HL-60/S4 (cell line): ENCODE measurements at regions not wholly inside any gene's neighbourhood (a gene's known extent, or its start where the extent isn't known, plus 50 kb on each side); places are given as distances from the start of the nearest gene placed in this dataset.
"Not testable (repeated sequence)": the region's sequence is repeated elsewhere in the genome, so short reads cannot be mapped to it uniquely, and the experiment has no call there.

Experiments used
- in situ Hi-C: fragments of 300-500 bp; cut with MboI; formaldehyde crosslinking; loops from 2 replicates; pipeline ENCODE4 v1.14.3; 2022; ENCODE audit warnings: low sequenced_read_pairs

- in situ Hi-C loops, result no loop called here
Observed at GRCh38 chr6:27685279-27685678, 212.4 kb upstream of the ZNF184 start.

- in situ Hi-C loops, result no loop called here
Observed at GRCh38 chr6:27684264-27685211, 211.6 kb upstream of the ZNF184 start.

GRCh38 chr6:27679964-27680694 lies 207.2 kb upstream of the ZNF184 start:
- in situ Hi-C loops, result no loop called here

- in situ Hi-C loops, result no loop called here
Observed at GRCh38 chr6:27679308-27679963, 206.5 kb upstream of the ZNF184 start.

- in situ Hi-C loops, result no loop called here
Observed at GRCh38 chr6:27678469-27678868, 205.6 kb upstream of the ZNF184 start.

- in situ Hi-C loops, result no loop called here
Observed at GRCh38 chr6:27674882-27675281, 202.0 kb upstream of the ZNF184 start.

GRCh38 chr6:27672113-27672799 lies 199.4 kb upstream of the ZNF184 start:
- in situ Hi-C loops, result no loop called here

GRCh38 chr6:27669624-27670301 lies 196.9 kb upstream of the ZNF184 start:
- in situ Hi-C loops, result no loop called here

GRCh38 chr6:27669295-27669623 lies 196.4 kb upstream of the ZNF184 start:
- in situ Hi-C loops, result no loop called here

GRCh38 chr6:27668442-27669294 lies 195.8 kb upstream of the ZNF184 start:
- in situ Hi-C loops, result no loop called here

- in situ Hi-C loops, result no loop called here
Observed at GRCh38 chr6:27667657-27668441, 194.9 kb upstream of the ZNF184 start.

- in situ Hi-C loops, result no loop called here
Observed at GRCh38 chr6:27667016-27667656, 194.2 kb upstream of the ZNF184 start.

- in situ Hi-C loops, result no loop called here
Observed at GRCh38 chr6:27662769-27663168, 189.9 kb upstream of the ZNF184 start.

- in situ Hi-C loops, result not testable (repeated sequence)
Observed at GRCh38 chr6:27662212-27662611, 189.3 kb upstream of the ZNF184 start.

- in situ Hi-C loops, result not testable (repeated sequence)
Observed at GRCh38 chr6:27653143-27653825, 180.4 kb upstream of the ZNF184 start.

- in situ Hi-C loops, result no loop called here
Observed at GRCh38 chr6:27651371-27651732, 178.4 kb upstream of the ZNF184 start.

GRCh38 chr6:27650620-27651370 lies 177.9 kb upstream of the ZNF184 start:
- in situ Hi-C loops, result no loop called here
